Ovary (tissue), 3 donors: ENCODE measurements at regions not wholly inside any gene's neighbourhood (a gene's known extent, or its start where the extent isn't known, plus 50 kb on each side); places are given as distances from the start of the nearest gene placed in this dataset.

Experiments used
- CTCF ChIP-seq, 3 donors: fragments of 450-650 bp in 2 of 3; fragments of 200-600 bp in 1 of 3; IDR thresholded peaks; one replicate each; pipeline versions ENCODE4 v1.5.1 to v1.8.0; 2016 to 2022; ENCODE audit warnings: antibody characterized with exemption in 3 of 3, mild to moderate bottlenecking in 1 of 3
- POLR2A ChIP-seq: fragments of 450-650 bp; IDR thresholded peaks from one replicate; pipeline ENCODE4 v1.6.1; 2017; ENCODE audit warnings: antibody characterized with exemption, mild to moderate bottlenecking, moderate library complexity
- donor health status: DM: no; HTN: no; CAD: no.

- TF ChIP-seq POLR2A = no peak
- TF ChIP-seq CTCF (IDR thresholded peaks at IDR 0.05) = no peak
Measured at GRCh38 chr1:87568005-87568404, 239.3 kb downstream of the LMO4 start.
